MCF 10A (cell line): ENCODE measurements at regions not wholly inside any gene's neighbourhood (a gene's known extent, or its start where the extent isn't known, plus 50 kb on each side); places are given as distances from the start of the nearest gene placed in this dataset.
A peak's percentile ranks its signal among the peaks of the same experiment; 100 is the strongest.

Source experiments
- BruUV-seq: library from RNA; stranded (reverse); fragments of 400-500 nt; replicated peaks from 2 replicates; lab custom pipeline; 2021; lab: Mats Ljungman, UMichigan
- CTCF ChIA-PET: fragments of 300-600 bp; sonication (Branson Sonifier 250); formaldehyde crosslinking; extraction: SDS; loops from one replicate; lab custom pipeline; 2021; ENCODE audit warnings: antibody characterized with exemption, inconsistent platforms; lab: Yijun Ruan, JAX
- POLR2A ChIA-PET: fragments of 300-600, 350-650 bp; sonication (Branson Sonifier 250); formaldehyde crosslinking; extraction: SDS; loops from one replicate; lab custom pipeline; 2020; ENCODE audit warnings: antibody characterized with exemption, inconsistent platforms; lab: Yijun Ruan, JAX
- DNase-seq: peaks from one replicate; pipeline ENCODE4 v3.0.0-alpha.2; 2018; ENCODE audit not compliant: unreplicated experiment
- H3K27ac Mint-ChIP-seq: one replicate; pipeline ENCODE4 v1.8.0; 2022; ENCODE audit warnings: mild to moderate bottlenecking, low read depth, mixed read lengths; ENCODE audit not compliant: unreplicated experiment
- H3K27me3 Mint-ChIP-seq: one replicate; pipeline ENCODE4 v1.8.0; 2022; ENCODE audit warnings: mixed read lengths; ENCODE audit not compliant: insufficient read depth, unreplicated experiment
- H3K36me3 Mint-ChIP-seq: one replicate; pipeline ENCODE4 v1.8.0; 2022; ENCODE audit warnings: mild to moderate bottlenecking, moderate library complexity, mixed read lengths; ENCODE audit not compliant: insufficient read depth, unreplicated experiment
- H3K4me1 Mint-ChIP-seq: one replicate; pipeline ENCODE4 v1.8.0; 2022; ENCODE audit warnings: mixed read lengths; ENCODE audit not compliant: insufficient read depth, unreplicated experiment
- H3K4me3 Mint-ChIP-seq: one replicate; pipeline ENCODE4 v1.8.0; 2022; ENCODE audit warnings: mild to moderate bottlenecking, moderate library complexity, mixed read lengths; ENCODE audit not compliant: unreplicated experiment
- H3K9me3 Mint-ChIP-seq: one replicate; pipeline ENCODE4 v1.8.0; 2022; ENCODE audit warnings: mixed read lengths; ENCODE audit not compliant: unreplicated experiment
- CTCF ChIP-seq: fragments of 200-600 bp; IDR thresholded peaks from one replicate; pipeline ENCODE4 v1.8.0; 2022; ENCODE audit warnings: antibody characterized with exemption, mild to moderate bottlenecking; ENCODE audit not compliant: unreplicated experiment
- intact Hi-C: fragments of 100-400 bp; cut with micrococcal nuclease; formaldehyde crosslinking; loops from 2 replicates; pipeline ENCODE4 v1.14.1; 2022

GRCh38 chr6:77403424-77403823, 59.9 kb downstream of the HTR1B start:
- Mint-ChIP-seq H3K9me3 (no peaks in the 10 kb centered on the region), H3K4me3 (no peak overlapping the region), H3K36me3 (no peaks in the 10 kb centered on the region), H3K27ac (peak overlapping the region; percentile 12), H3K4me1 (no peaks in the 10 kb centered on the region), H3K27me3 (no peaks in the 10 kb centered on the region)
- no TSS peak for BruUV-seq
- DNase-seq = peak; percentile 25
- TF ChIP-seq CTCF = no peak
- ChIA-PET CTCF (interaction anchor here (0.6 kb wide), 1 partner anchor 14 kb away, joined by 3 read pairs; no protein-coding TSS in a partner anchor), POLR2A (no interaction called here)
- intact Hi-C loops = no loop called here

GRCh38 chr6:77401231-77401630, 62.1 kb downstream of the HTR1B start:
- H3K4me1 Mint-ChIP-seq = no peaks in the 10 kb centered on the region
- no TSS peak for BruUV-seq
- TF ChIP-seq CTCF = no peak
- ChIA-PET POLR2A (no interaction called here), CTCF (no interaction called here)
- no peaks in the 10 kb centered on the region for H3K36me3 Mint-ChIP-seq
- no peaks in the 10 kb centered on the region for H3K27me3 Mint-ChIP-seq
- DNase-seq = no peak
- no peak overlapping the region for H3K4me3 Mint-ChIP-seq
- H3K27ac Mint-ChIP-seq = no peak overlapping the region
- H3K9me3 Mint-ChIP-seq = no peaks in the 10 kb centered on the region
- intact Hi-C loops = no loop called here

GRCh38 chr6:77397561-77397960, 65.7 kb downstream of the HTR1B start:
- ChIA-PET CTCF (interaction anchor here (0.8 kb wide), 1 partner anchor 145 kb away, joined by 4 read pairs; no protein-coding TSS in a partner anchor), POLR2A (no interaction called here)
- no peaks in the 10 kb centered on the region for H3K4me1 Mint-ChIP-seq
- H3K27me3 Mint-ChIP-seq = no peaks in the 10 kb centered on the region
- intact Hi-C loops = no loop called here
- no peak overlapping the region for H3K27ac Mint-ChIP-seq
- H3K9me3 Mint-ChIP-seq = peaks cover 8% of the 10 kb centered on the region
- no peaks in the 10 kb centered on the region for H3K36me3 Mint-ChIP-seq
- no peak for TF ChIP-seq CTCF
- no peak for DNase-seq
- no peak overlapping the region for H3K4me3 Mint-ChIP-seq
- BruUV-seq = no TSS peak

- ChIA-PET CTCF (interaction anchor here (0.6 kb wide), 1 partner anchor 240 kb away, joined by 3 read pairs; no protein-coding TSS in a partner anchor), POLR2A (interaction anchor here (0.7 kb wide), 2 partner anchors 27 to 46 kb away, joined by 3 read pairs; no protein-coding TSS in a partner anchor)
- no TSS peak for BruUV-seq
- no peak for TF ChIP-seq CTCF
- Mint-ChIP-seq H3K9me3 (peaks cover 29% of the 10 kb centered on the region), H3K27me3 (no peaks in the 10 kb centered on the region), H3K4me3 (no peak overlapping the region), H3K27ac (no peak overlapping the region), H3K36me3 (no peaks in the 10 kb centered on the region), H3K4me1 (no peaks in the 10 kb centered on the region)
- intact Hi-C loops = no loop called here
- DNase-seq = no peak
These were observed 73.9 kb downstream of the HTR1B start for GRCh38 chr6:77389402-77389801.
